ENCODE measurements at regions not wholly inside any gene's neighbourhood (a gene's known extent, or its start where the extent isn't known, plus 50 kb on each side); places are given as distances from the start of the nearest gene placed in this dataset.
"Not testable (repeated sequence)": the region's sequence is repeated elsewhere in the genome, so short reads cannot be mapped to it uniquely, and the experiment has no call there.

- H3K9me3 ChIP-seq (ENCODE audit: control insufficient read depth, insufficient read depth, low read depth, low read length); H3K36me3 ChIP-seq (ENCODE audit: control insufficient read depth in 2 of 2, insufficient read depth in 1 of 2, low read length in 2 of 2); H3K4me3 ChIP-seq (ENCODE audit: low read depth, low read length); POLR2A ChIA-PET; H3K27ac ChIP-seq (ENCODE audit: extremely low read depth, low read depth, low read length); H3K4me1 ChIP-seq (ENCODE audit: control insufficient read depth, insufficient read depth, low read length): not testable (repeated sequence)
- CTCF ChIA-PET, result interaction anchor here (0.7 kb wide), 1 partner anchor 1059 kb away, joined by 3 read pairs; no protein-coding TSS in a partner anchor
Observed at GRCh38 chr2:51894584-51894983, 862.7 kb upstream of the NRXN1 start.

DNA sequence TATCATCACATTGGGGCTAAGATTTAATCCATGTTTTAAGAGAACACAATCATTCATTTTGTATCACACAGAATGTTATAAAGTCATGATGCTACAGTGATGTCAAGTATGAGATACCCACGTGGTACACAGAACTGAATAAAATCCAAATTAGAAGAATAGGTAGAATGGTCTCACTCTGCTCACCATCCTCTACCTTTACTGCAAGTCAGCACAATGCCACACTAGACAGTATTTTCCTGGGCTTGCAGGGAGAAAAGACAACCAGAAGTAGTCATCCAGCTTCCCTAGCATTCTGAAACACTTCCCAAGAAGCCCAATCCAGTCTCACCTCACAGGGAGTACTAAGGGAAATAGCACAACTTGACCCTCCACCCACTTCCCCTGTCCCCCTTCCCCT is 856.2 kb upstream of the NRXN1 start:
- Histone ChIP-seq H3K36me3 (ENCODE audit: control insufficient read depth in 2 of 2, insufficient read depth in 1 of 2, low read length in 2 of 2) (no peaks in the 10 kb centered on the region), H3K9me3 (ENCODE audit: control insufficient read depth, insufficient read depth, low read depth, low read length) (no peaks in the 10 kb centered on the region), H3K4me3 (ENCODE audit: low read depth, low read length) (no peak overlapping the region), H3K27ac (ENCODE audit: extremely low read depth, low read depth, low read length) (no peak overlapping the region), H3K4me1 (ENCODE audit: control insufficient read depth, insufficient read depth, low read length) (no peaks in the 10 kb centered on the region)
- ChIA-PET POLR2A (no interaction called here), CTCF (no interaction called here)
- TF ChIP-seq ZNF324 (tag by site-specific recombination; IDR thresholded peaks at IDR 0.05), result no peak
- TF ChIP-seq ZNF514 (tag by site-specific recombination; IDR thresholded peaks at IDR 0.05), result no peak
- no peak for TF ChIP-seq TCF7L2 (IDR thresholded peaks at IDR 0.05; ENCODE audit: borderline replicate concordance, low read depth, low read length)
- no peak for TF ChIP-seq ZBTB6 (tag by site-specific recombination; IDR thresholded peaks at IDR 0.05)
- no peak for TF ChIP-seq ZNF266 (tag by site-specific recombination; IDR thresholded peaks at IDR 0.05; ENCODE audit: low read depth)
- TF ChIP-seq IKZF3 (tag by site-specific recombination; IDR thresholded peaks at IDR 0.05), result no peak

- Histone ChIP-seq H3K9me3 (ENCODE audit: control insufficient read depth, insufficient read depth, low read depth, low read length) (no peaks in the 10 kb centered on the region), H3K27ac (ENCODE audit: extremely low read depth, low read depth, low read length) (no peak overlapping the region), H3K4me1 (ENCODE audit: control insufficient read depth, insufficient read depth, low read length) (no peaks in the 10 kb centered on the region), H3K36me3 (ENCODE audit: control insufficient read depth in 2 of 2, insufficient read depth in 1 of 2, low read length in 2 of 2) (no peaks in the 10 kb centered on the region), H3K4me3 (ENCODE audit: low read depth, low read length) (no peak overlapping the region)
- ChIA-PET CTCF (interaction anchor here (0.7 kb wide), 1 partner anchor 72 kb away, joined by 3 read pairs; no protein-coding TSS in a partner anchor), POLR2A (no interaction called here)
- TF ChIP-seq ZNF394 (tag by site-specific recombination; IDR thresholded peaks at IDR 0.05; ENCODE audit: borderline replicate concordance) (no peak), ZNF792 (tag by site-specific recombination; IDR thresholded peaks at IDR 0.05) (no peak), MZF1 (tag by site-specific recombination; IDR thresholded peaks at IDR 0.05; ENCODE audit: borderline replicate concordance) (no peak), KLF9 (tag by site-specific recombination; IDR thresholded peaks at IDR 0.05; ENCODE audit: low read depth) (no peak), TSHZ1 (tag by site-specific recombination; IDR thresholded peaks at IDR 0.05; ENCODE audit: borderline replicate concordance) (no peak), ZNF112 (tag by site-specific recombination; IDR thresholded peaks at IDR 0.05) (no peak), RBAK (tag by site-specific recombination; IDR thresholded peaks at IDR 0.05) (no peak), ZFP3 (tag by site-specific recombination; IDR thresholded peaks at IDR 0.05; ENCODE audit: low read depth) (no peak), ZNF585B (tag by site-specific recombination; IDR thresholded peaks at IDR 0.05) (no peak), ZNF561 (tag by site-specific recombination; IDR thresholded peaks at IDR 0.05; ENCODE audit: borderline replicate concordance) (no peak), SETDB1 (IDR thresholded peaks at IDR 0.05; ENCODE audit: insufficient read length, low read length) (no peak), ZNF707 (tag by site-specific recombination; IDR thresholded peaks at IDR 0.05) (no peak), REPIN1 (tag by site-specific recombination; IDR thresholded peaks at IDR 0.05; ENCODE audit: low read depth) (no peak), ZNF2 (tag by site-specific recombination; IDR thresholded peaks at IDR 0.05) (no peak), ZNF549 (tag by site-specific recombination; IDR thresholded peaks at IDR 0.05) (no peak), ZNF626 (tag by site-specific recombination; IDR thresholded peaks at IDR 0.05) (no peak), ZNF146 (tag by site-specific recombination; IDR thresholded peaks at IDR 0.05) (no peak), HIC1 (tag by site-specific recombination; IDR thresholded peaks at IDR 0.05) (no peak)
- TF ChIP-seq, protein P1, sequence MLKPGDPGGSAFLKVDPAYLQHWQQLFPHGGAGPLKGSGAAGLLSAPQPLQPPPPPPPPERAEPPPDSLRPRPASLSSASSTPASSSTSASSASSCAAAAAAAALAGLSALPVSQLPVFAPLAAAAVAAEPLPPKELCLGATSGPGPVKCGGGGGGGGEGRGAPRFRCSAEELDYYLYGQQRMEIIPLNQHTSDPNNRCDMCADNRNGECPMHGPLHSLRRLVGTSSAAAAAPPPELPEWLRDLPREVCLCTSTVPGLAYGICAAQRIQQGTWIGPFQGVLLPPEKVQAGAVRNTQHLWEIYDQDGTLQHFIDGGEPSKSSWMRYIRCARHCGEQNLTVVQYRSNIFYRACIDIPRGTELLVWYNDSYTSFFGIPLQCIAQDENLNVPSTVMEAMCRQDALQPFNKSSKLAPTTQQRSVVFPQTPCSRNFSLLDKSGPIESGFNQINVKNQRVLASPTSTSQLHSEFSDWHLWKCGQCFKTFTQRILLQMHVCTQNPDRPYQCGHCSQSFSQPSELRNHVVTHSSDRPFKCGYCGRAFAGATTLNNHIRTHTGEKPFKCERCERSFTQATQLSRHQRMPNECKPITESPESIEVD (tag by site-specific recombination; IDR thresholded peaks at IDR 0.05), result no peak
Observed at GRCh38 chr2:51881673-51882072, 849.7 kb upstream of the NRXN1 start.
